NCI-H1694 treated with DMSO at 0.1 percent for 48 hours (cell line): ENCODE measurements at regions not wholly inside any gene's neighbourhood (a gene's known extent, or its start where the extent isn't known, plus 50 kb on each side); places are given as distances from the start of the nearest gene placed in this dataset.

Experiments used
- DNase-seq: peaks from one replicate; lab custom pipeline; 2025; lab: John Stamatoyannopoulos, UW

DNA sequence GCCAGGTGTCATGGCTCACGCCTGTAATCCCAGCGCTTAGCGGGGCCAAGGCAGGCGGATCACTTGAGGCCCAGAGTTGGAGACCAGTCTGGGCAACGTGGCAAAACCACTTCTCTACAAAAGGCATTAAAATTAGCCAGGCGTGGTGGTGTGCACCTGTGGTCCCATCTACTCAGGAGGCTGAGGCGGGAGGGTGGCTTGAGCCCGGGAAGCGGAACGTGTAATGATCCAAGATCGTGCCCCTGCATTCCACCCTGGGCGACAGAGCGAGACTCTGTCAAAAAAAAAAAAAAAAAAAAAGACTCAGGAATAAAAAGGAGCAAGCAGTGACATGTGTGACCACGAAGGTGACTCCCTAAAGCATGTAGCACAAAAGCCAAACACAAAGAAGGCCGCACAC lies 50.1 kb upstream of the SALL3 start:
- no peak for DNase-seq
